IMR-90 (cell line): ENCODE measurements at regions not wholly inside any gene's neighbourhood (a gene's known extent, or its start where the extent isn't known, plus 50 kb on each side); places are given as distances from the start of the nearest gene placed in this dataset.

Experiments used
- BHLHE40 ChIP-seq: fragments of 150-350 bp; IDR thresholded peaks from 2 replicates; pipeline ENCODE4 v1.6.1; 2016; ENCODE audit warnings: mild to moderate bottlenecking, low read depth, low read length
- CHD1 ChIP-seq: IDR thresholded peaks from 2 replicates; pipeline ENCODE4 v1.6.1; 2012; ENCODE audit warnings: low read depth, low read length, improper control_type of control experiment
- MAFK ChIP-seq: IDR thresholded peaks from 2 replicates; pipeline ENCODE4 v1.6.1; 2012; ENCODE audit warnings: low read depth, low read length, improper control_type of control experiment
- POLR2A ChIP-seq: IDR thresholded peaks from 2 replicates; pipeline ENCODE4 v1.6.1; 2012; ENCODE audit warnings: mild to moderate bottlenecking, low read depth, low read length
- RAD21 ChIP-seq: IDR thresholded peaks from 2 replicates; pipeline ENCODE4 v1.6.1; 2012; ENCODE audit warnings: low read length, improper control_type of control experiment
- RFX5 ChIP-seq: IDR thresholded peaks from 2 replicates; pipeline ENCODE4 v1.8.0; 2012; ENCODE audit warnings: low read depth, mild to moderate bottlenecking, low read length, moderate library complexity
- TF ChIP-seq, protein P1 (sequence below): conservative IDR thresholded peaks from 2 replicates; pipeline ENCODE4 v1.5.1; 2012; ENCODE audit warnings: mild to moderate bottlenecking, low read depth, low read length, improper control_type of control experiment
- TF ChIP-seq, protein P2 (sequence below): fragments of 150-350 bp; IDR thresholded peaks from 2 replicates; pipeline ENCODE4 v1.6.1; 2017; ENCODE audit warnings: mild to moderate bottlenecking, antibody characterized with exemption, low read length, low read depth

DNA sequence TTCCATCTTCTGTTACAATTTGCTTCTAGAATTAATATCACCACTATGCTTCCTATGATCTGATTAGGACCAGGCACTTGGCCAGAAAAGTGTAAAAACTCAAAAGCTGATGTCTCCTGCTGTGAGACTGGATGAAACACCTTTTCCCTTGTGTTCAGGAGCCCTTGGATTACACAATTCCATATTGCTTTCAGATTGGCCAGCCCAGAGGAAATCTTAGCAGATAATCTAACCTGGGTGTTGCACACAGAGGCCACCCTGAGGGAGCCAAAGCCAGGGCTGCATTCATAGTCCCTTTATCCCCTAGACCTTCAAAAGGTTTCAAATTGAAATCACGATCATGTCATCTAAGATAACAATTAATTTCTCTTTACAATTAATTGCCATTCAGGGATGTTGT is 94.1 kb upstream of the SELENOP start:
- TF ChIP-seq, protein P1, sequence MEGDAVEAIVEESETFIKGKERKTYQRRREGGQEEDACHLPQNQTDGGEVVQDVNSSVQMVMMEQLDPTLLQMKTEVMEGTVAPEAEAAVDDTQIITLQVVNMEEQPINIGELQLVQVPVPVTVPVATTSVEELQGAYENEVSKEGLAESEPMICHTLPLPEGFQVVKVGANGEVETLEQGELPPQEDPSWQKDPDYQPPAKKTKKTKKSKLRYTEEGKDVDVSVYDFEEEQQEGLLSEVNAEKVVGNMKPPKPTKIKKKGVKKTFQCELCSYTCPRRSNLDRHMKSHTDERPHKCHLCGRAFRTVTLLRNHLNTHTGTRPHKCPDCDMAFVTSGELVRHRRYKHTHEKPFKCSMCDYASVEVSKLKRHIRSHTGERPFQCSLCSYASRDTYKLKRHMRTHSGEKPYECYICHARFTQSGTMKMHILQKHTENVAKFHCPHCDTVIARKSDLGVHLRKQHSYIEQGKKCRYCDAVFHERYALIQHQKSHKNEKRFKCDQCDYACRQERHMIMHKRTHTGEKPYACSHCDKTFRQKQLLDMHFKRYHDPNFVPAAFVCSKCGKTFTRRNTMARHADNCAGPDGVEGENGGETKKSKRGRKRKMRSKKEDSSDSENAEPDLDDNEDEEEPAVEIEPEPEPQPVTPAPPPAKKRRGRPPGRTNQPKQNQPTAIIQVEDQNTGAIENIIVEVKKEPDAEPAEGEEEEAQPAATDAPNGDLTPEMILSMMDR: no peak
- TF ChIP-seq RFX5 (no peak), RAD21 (no peak), BHLHE40 (no peak), CHD1 (no peak), POLR2A (no peak), MAFK (no peak)
- TF ChIP-seq, protein P2, sequence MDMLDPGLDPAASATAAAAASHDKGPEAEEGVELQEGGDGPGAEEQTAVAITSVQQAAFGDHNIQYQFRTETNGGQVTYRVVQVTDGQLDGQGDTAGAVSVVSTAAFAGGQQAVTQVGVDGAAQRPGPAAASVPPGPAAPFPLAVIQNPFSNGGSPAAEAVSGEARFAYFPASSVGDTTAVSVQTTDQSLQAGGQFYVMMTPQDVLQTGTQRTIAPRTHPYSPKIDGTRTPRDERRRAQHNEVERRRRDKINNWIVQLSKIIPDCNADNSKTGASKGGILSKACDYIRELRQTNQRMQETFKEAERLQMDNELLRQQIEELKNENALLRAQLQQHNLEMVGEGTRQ: no peak
